ENCODE measurements at regions not wholly inside any gene's neighbourhood (a gene's known extent, or its start where the extent isn't known, plus 50 kb on each side); places are given as distances from the start of the nearest gene placed in this dataset.
"Not testable (repeated sequence)": the region's sequence is repeated elsewhere in the genome, so short reads cannot be mapped to it uniquely, and the experiment has no call there.

- no peak overlapping the region for H3K27ac Mint-ChIP-seq
- DNase-seq (no peak), ATAC-seq (ENCODE audit: poor library complexity) (no peak)
- peaks cover 11% of the 10 kb centered on the region for H3K27me3 Mint-ChIP-seq
- H3K4me1 Mint-ChIP-seq (ENCODE audit: low read depth), result no peaks in the 10 kb centered on the region
- no peaks in the 10 kb centered on the region for H3K36me3 Mint-ChIP-seq (ENCODE audit: low read depth)
- H3K9me3 ChIP-seq (ENCODE audit: control insufficient read depth in 1 of 2, insufficient read depth in 1 of 2, low read length in 2 of 2), result no peaks in the 10 kb centered on the region
- no peak overlapping the region for H3K4me3 Mint-ChIP-seq
- no peaks in the 10 kb centered on the region for H3K27me3 ChIP-seq (ENCODE audit: control insufficient read depth in 1 of 2, insufficient read depth in 2 of 2, low read length in 2 of 2)
- ChIA-PET POLR2A (no interaction called here), CTCF (no interaction called here)
- intact Hi-C loops (cut with DNase I, micrococcal nuclease), result no loop called here
- H3K4me3 ChIP-seq (ENCODE audit: low read length), result no peak overlapping the region
- H3K27ac ChIP-seq (ENCODE audit: low read depth in 1 of 2, low read length in 2 of 2), result no peak overlapping the region
- H3K9me3 Mint-ChIP-seq, result no peaks in the 10 kb centered on the region
- no peaks in the 10 kb centered on the region for H3K4me1 ChIP-seq (ENCODE audit: insufficient read depth, low read length)
- no peak for TF ChIP-seq CTCF (IDR thresholded peaks at IDR 0.05)
- H3K36me3 ChIP-seq (ENCODE audit: insufficient read depth, low read length), result no peaks in the 10 kb centered on the region
Measured at GRCh38 chr17:20733923-20734322, 154.4 kb downstream of the CDRT15L2 start.

GRCh38 chr17:20735796-20736195, 156.3 kb downstream of the CDRT15L2 start:
- Histone ChIP-seq H3K4me3 (ENCODE audit: low read length) (no peak overlapping the region), H3K27ac (ENCODE audit: low read depth in 1 of 2, low read length in 2 of 2) (no peak overlapping the region), H3K27me3 (ENCODE audit: control insufficient read depth in 1 of 2, insufficient read depth in 2 of 2, low read length in 2 of 2) (no peaks in the 10 kb centered on the region), H3K36me3 (ENCODE audit: insufficient read depth, low read length) (no peaks in the 10 kb centered on the region), H3K9me3 (ENCODE audit: control insufficient read depth in 1 of 2, insufficient read depth in 1 of 2, low read length in 2 of 2) (no peaks in the 10 kb centered on the region), H3K4me1 (ENCODE audit: insufficient read depth, low read length) (no peaks in the 10 kb centered on the region)
- POLR2A ChIA-PET, result no interaction called here
- no peaks in the 10 kb centered on the region for H3K9me3 Mint-ChIP-seq
- H3K27ac Mint-ChIP-seq, result no peak overlapping the region
- intact Hi-C loops (cut with DNase I, micrococcal nuclease), result no loop called here
- DNase-seq (no peak), ATAC-seq (ENCODE audit: poor library complexity) (no peak)
- peaks cover 16% of the 10 kb centered on the region for H3K27me3 Mint-ChIP-seq
- H3K36me3 Mint-ChIP-seq (ENCODE audit: low read depth), result no peaks in the 10 kb centered on the region
- no peaks in the 10 kb centered on the region for H3K4me1 Mint-ChIP-seq (ENCODE audit: low read depth)
- H3K4me3 Mint-ChIP-seq, result no peak overlapping the region
- CTCF ChIA-PET, result no interaction called here
- TF ChIP-seq CTCF (IDR thresholded peaks at IDR 0.05), result no peak

- intact Hi-C loops (cut with DNase I, micrococcal nuclease); ATAC-seq (ENCODE audit: poor library complexity); DNase-seq; H3K27me3 ChIP-seq (ENCODE audit: control insufficient read depth in 1 of 2, insufficient read depth in 2 of 2, low read length in 2 of 2); H3K4me1 Mint-ChIP-seq (ENCODE audit: low read depth); H3K4me1 ChIP-seq (ENCODE audit: insufficient read depth, low read length); H3K27ac Mint-ChIP-seq; H3K36me3 Mint-ChIP-seq (ENCODE audit: low read depth); H3K27ac ChIP-seq (ENCODE audit: low read depth in 1 of 2, low read length in 2 of 2); POLR2A ChIA-PET; H3K36me3 ChIP-seq (ENCODE audit: insufficient read depth, low read length); CTCF ChIA-PET; H3K9me3 Mint-ChIP-seq; H3K4me3 Mint-ChIP-seq; H3K4me3 ChIP-seq (ENCODE audit: low read length); H3K9me3 ChIP-seq (ENCODE audit: control insufficient read depth in 1 of 2, insufficient read depth in 1 of 2, low read length in 2 of 2): not testable (repeated sequence)
- peaks cover 28% of the 10 kb centered on the region for H3K27me3 Mint-ChIP-seq
Measured at GRCh38 chr17:20737636-20738035, 158.1 kb downstream of the CDRT15L2 start.

- no peaks in the 10 kb centered on the region for H3K27me3 ChIP-seq (ENCODE audit: control insufficient read depth in 1 of 2, insufficient read depth in 2 of 2, low read length in 2 of 2)
- intact Hi-C loops (cut with DNase I, micrococcal nuclease), result no loop called here
- Mint-ChIP-seq H3K36me3 (ENCODE audit: low read depth) (no peaks in the 10 kb centered on the region), H3K27ac (no peak overlapping the region), H3K4me3 (no peak overlapping the region), H3K4me1 (ENCODE audit: low read depth) (no peaks in the 10 kb centered on the region), H3K9me3 (no peaks in the 10 kb centered on the region), H3K27me3 (no peaks in the 10 kb centered on the region)
- no peak overlapping the region for H3K4me3 ChIP-seq (ENCODE audit: low read length)
- ChIA-PET POLR2A (no interaction called here), CTCF (no interaction called here)
- H3K27ac ChIP-seq (ENCODE audit: low read depth in 1 of 2, low read length in 2 of 2), result no peak overlapping the region
- no peaks in the 10 kb centered on the region for H3K4me1 ChIP-seq (ENCODE audit: insufficient read depth, low read length)
- no peak for TF ChIP-seq CTCF (IDR thresholded peaks at IDR 0.05)
- no peaks in the 10 kb centered on the region for H3K36me3 ChIP-seq (ENCODE audit: insufficient read depth, low read length)
- no peaks in the 10 kb centered on the region for H3K9me3 ChIP-seq (ENCODE audit: control insufficient read depth in 1 of 2, insufficient read depth in 1 of 2, low read length in 2 of 2)
- no peak for DNase-seq
- no peak for ATAC-seq (ENCODE audit: poor library complexity)
Measured at GRCh38 chr17:20771104-20771503, 191.6 kb downstream of the CDRT15L2 start.

Measured in CD4-positive, alpha-beta T cell (primary cell).